ENCODE measurements at regions not wholly inside any gene's neighbourhood (a gene's known extent, or its start where the extent isn't known, plus 50 kb on each side); places are given as distances from the start of the nearest gene placed in this dataset.

GRCh38 chr6:43940071-43940392 is 170.0 kb downstream of the VEGFA start:
- Histone ChIP-seq H3K36me3 (ENCODE audit: control insufficient read depth, insufficient read depth, low read length) (no peaks in the 10 kb centered on the region), H3K4me1 (ENCODE audit: control insufficient read depth, insufficient read depth, low read length) (no peaks in the 10 kb centered on the region), H3K9me3 (ENCODE audit: control insufficient read depth, insufficient read depth, low read depth, low read length) (peaks cover 3% of the 10 kb centered on the region; the same call in 1 of the 2 replicates), H3K27me3 (ENCODE audit: control insufficient read depth, insufficient read depth, low read length) (no peaks in the 10 kb centered on the region), H3K27ac (ENCODE audit: low read length) (no peak overlapping the region), H3K4me3 (ENCODE audit: low read depth in 2 of 2, low read length in 2 of 2) (no peak overlapping the region)
- no TSS peak for BruUV-seq (replicated peaks)
- intact Hi-C loops (cut with micrococcal nuclease; ENCODE audit: unreplicated experiment) (no loop called here), in situ Hi-C loops (cut with HindIII; ENCODE audit: low pct_unique_long_range_greater_than_20kb, low sequenced_read_pairs) (no loop called here)
- CTCF ChIA-PET, result no interaction called here
- TF ChIP-seq SIN3A (IDR thresholded peaks at IDR 0.05; ENCODE audit: borderline replicate concordance, insufficient read depth, low read depth, low read length) (no peak), CTCF (IDR thresholded peaks at IDR 0.05) (no peak), POLR2AphosphoS5 (IDR thresholded peaks at IDR 0.05; ENCODE audit: low read depth, low read length) (no peak), REST (IDR thresholded peaks at IDR 0.05; ENCODE audit: insufficient read depth in 1 of 2, low read depth in 2 of 2, low read length in 1 of 2) (no peak), TCF7L2 (IDR thresholded peaks at IDR 0.05; ENCODE audit: low read depth, low read length) (no peak)
- DNase-seq (ENCODE audit: low read depth, low spot score), result no peak
- POLR2A ChIA-PET, result no interaction called here
- no peak for ATAC-seq

GRCh38 chr6:43939281-43940070 is 169.5 kb downstream of the VEGFA start:
- DNase-seq (ENCODE audit: low read depth, low spot score) (no peak), ATAC-seq (no peak)
- H3K36me3 ChIP-seq (ENCODE audit: control insufficient read depth, insufficient read depth, low read length), result no peaks in the 10 kb centered on the region
- H3K4me1 ChIP-seq (ENCODE audit: control insufficient read depth, insufficient read depth, low read length), result no peaks in the 10 kb centered on the region
- POLR2A ChIA-PET, result no interaction called here
- H3K4me3 ChIP-seq (ENCODE audit: low read depth in 2 of 2, low read length in 2 of 2), result no peak overlapping the region
- H3K27ac ChIP-seq (ENCODE audit: low read length), result no peak overlapping the region
- CTCF ChIA-PET, result no interaction called here
- intact Hi-C loops (cut with micrococcal nuclease; ENCODE audit: unreplicated experiment), result no loop called here
- BruUV-seq (replicated peaks), result no TSS peak
- TF ChIP-seq POLR2AphosphoS5 (IDR thresholded peaks at IDR 0.05; ENCODE audit: low read depth, low read length) (no peak), CTCF (IDR thresholded peaks at IDR 0.05) (no peak), TCF7L2 (IDR thresholded peaks at IDR 0.05; ENCODE audit: low read depth, low read length) (no peak), SIN3A (IDR thresholded peaks at IDR 0.05; ENCODE audit: borderline replicate concordance, insufficient read depth, low read depth, low read length) (no peak), REST (IDR thresholded peaks at IDR 0.05; ENCODE audit: insufficient read depth in 1 of 2, low read depth in 2 of 2, low read length in 1 of 2) (no peak)
- H3K9me3 ChIP-seq (ENCODE audit: control insufficient read depth, insufficient read depth, low read depth, low read length), result no peaks in the 10 kb centered on the region
- in situ Hi-C loops (cut with HindIII; ENCODE audit: low pct_unique_long_range_greater_than_20kb, low sequenced_read_pairs), result no loop called here
- H3K27me3 ChIP-seq (ENCODE audit: control insufficient read depth, insufficient read depth, low read length), result no peaks in the 10 kb centered on the region

Measured in Panc1 (cell line).